ENCODE measurements at regions not wholly inside any gene's neighbourhood (a gene's known extent, or its start where the extent isn't known, plus 50 kb on each side); places are given as distances from the start of the nearest gene placed in this dataset.

DNA sequence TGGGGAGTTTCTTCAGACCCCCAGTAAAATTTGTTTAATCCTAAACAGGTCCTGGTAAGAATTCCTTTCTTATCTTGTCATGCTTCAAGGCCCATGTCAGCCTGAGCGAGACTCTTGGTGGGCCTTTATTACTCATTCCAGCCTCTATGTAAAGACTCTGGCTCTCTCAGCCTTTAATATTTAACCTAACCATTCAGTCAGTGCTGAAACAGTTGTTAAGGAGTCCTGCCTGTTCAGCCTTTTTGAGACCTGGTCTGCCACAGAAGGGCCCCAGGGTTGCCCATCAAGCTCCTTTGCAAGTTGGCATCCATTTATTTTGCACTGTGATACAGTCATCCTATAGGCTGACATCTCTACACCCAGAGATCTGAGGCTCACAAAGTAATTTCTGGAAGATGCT is 107.7 kb upstream of the VANGL1 start:
- TF ChIP-seq, protein P1, sequence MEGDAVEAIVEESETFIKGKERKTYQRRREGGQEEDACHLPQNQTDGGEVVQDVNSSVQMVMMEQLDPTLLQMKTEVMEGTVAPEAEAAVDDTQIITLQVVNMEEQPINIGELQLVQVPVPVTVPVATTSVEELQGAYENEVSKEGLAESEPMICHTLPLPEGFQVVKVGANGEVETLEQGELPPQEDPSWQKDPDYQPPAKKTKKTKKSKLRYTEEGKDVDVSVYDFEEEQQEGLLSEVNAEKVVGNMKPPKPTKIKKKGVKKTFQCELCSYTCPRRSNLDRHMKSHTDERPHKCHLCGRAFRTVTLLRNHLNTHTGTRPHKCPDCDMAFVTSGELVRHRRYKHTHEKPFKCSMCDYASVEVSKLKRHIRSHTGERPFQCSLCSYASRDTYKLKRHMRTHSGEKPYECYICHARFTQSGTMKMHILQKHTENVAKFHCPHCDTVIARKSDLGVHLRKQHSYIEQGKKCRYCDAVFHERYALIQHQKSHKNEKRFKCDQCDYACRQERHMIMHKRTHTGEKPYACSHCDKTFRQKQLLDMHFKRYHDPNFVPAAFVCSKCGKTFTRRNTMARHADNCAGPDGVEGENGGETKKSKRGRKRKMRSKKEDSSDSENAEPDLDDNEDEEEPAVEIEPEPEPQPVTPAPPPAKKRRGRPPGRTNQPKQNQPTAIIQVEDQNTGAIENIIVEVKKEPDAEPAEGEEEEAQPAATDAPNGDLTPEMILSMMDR (tag by site-specific recombination; IDR thresholded peaks at IDR 0.05): no peak
- TF ChIP-seq ZNF529 (tag by site-specific recombination; IDR thresholded peaks at IDR 0.05; ENCODE audit: insufficient replicate concordance) (no peak), ZNF146 (tag by site-specific recombination; IDR thresholded peaks at IDR 0.05) (no peak), PRDM1 (tag by site-specific recombination; IDR thresholded peaks at IDR 0.05) (no peak), ZNF571 (tag by site-specific recombination; IDR thresholded peaks at IDR 0.05) (no peak), ZNF555 (tag by site-specific recombination; conservative IDR thresholded peaks at IDR 0.05) (no peak), HOXD13 (CRISPR knock-in tag; IDR thresholded peaks at IDR 0.05; ENCODE audit: borderline replicate concordance) (no peak), SALL2 (tag by site-specific recombination; IDR thresholded peaks at IDR 0.05; ENCODE audit: borderline replicate concordance) (no peak), ZNF76 (tag by site-specific recombination; IDR thresholded peaks at IDR 0.05; ENCODE audit: borderline replicate concordance, low read depth) (no peak), GLI4 (tag by site-specific recombination; IDR thresholded peaks at IDR 0.05) (no peak), ZNF19 (tag by site-specific recombination; IDR thresholded peaks at IDR 0.05; ENCODE audit: low read depth) (no peak)
